Mesothelial cell of epicardium (in vitro differentiated cells): ENCODE measurements at regions not wholly inside any gene's neighbourhood (a gene's known extent, or its start where the extent isn't known, plus 50 kb on each side); places are given as distances from the start of the nearest gene placed in this dataset.

Experiments used
- DNase-seq, 2 experiments: peaks; one replicate each; pipeline ENCODE4 v3.0.0; 2021; ENCODE audit warnings: low spot score in 2 of 2; ENCODE audit not compliant: unreplicated experiment in 2 of 2
- H3K27ac Mint-ChIP-seq: 2 replicates; pipeline ENCODE4 v1.8.0; 2021; ENCODE audit warnings: mixed read lengths
- H3K27me3 Mint-ChIP-seq: 2 replicates; pipeline ENCODE4 v1.8.0; 2021; ENCODE audit warnings: low read depth, mixed read lengths
- H3K36me3 Mint-ChIP-seq: 2 replicates; pipeline ENCODE4 v1.8.0; 2021; ENCODE audit warnings: mixed read lengths
- H3K4me1 Mint-ChIP-seq: 2 replicates; pipeline ENCODE4 v1.8.0; 2021; ENCODE audit warnings: mixed read lengths
- H3K4me3 Mint-ChIP-seq: 2 replicates; pipeline ENCODE4 v1.8.0; 2021; ENCODE audit warnings: mild to moderate bottlenecking, moderate library complexity, mixed read lengths
- H3K9me3 Mint-ChIP-seq: 2 replicates; pipeline ENCODE4 v1.8.0; 2021; ENCODE audit warnings: mixed read lengths
- TF ChIP-seq, protein P1 (sequence below): fragments of 200-600 bp; sonication (generic); IDR thresholded peaks from one replicate; pipeline ENCODE4 v1.5.0; 2021; ENCODE audit warnings: antibody characterized with exemption; ENCODE audit not compliant: unreplicated experiment

DNA sequence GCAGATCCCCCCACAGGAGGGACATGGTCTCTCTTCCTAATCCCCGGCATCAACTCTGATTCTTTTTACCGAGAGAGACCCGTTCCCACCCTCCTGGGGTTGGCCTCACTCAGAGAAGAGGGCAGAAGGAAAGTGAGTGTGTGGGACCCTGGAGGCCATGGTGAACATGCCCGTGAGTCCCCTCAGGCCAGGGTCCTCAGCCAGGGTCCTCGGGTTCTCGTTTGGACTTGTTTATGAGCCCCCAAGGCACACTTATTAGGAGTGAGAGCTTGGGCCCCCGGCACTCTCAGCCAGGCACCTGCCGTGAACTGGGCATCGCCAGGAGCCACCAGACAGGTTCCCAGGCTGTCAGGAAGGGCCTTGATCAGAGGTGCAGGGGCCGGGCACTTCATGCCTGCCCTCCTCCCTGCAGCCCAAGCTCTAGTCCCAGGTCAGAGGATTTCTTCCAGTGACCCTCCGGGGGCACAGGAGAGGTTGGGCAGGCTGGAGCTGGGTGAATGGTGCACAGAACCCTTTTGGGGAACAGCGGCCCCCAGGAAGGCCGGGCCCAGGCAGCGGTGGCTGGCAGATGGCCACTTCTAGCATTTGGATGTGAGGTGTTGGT is 122.6 kb downstream of the CRYAA start:
- DNase-seq, result no peak
- peaks cover 1% of the 10 kb centered on the region for H3K4me1 Mint-ChIP-seq
- no peak overlapping the region for H3K27ac Mint-ChIP-seq
- H3K27me3 Mint-ChIP-seq, result no peaks in the 10 kb centered on the region
- peaks cover 6% of the 10 kb centered on the region for H3K9me3 Mint-ChIP-seq
- no peaks in the 10 kb centered on the region for H3K36me3 Mint-ChIP-seq
- TF ChIP-seq, protein P1, sequence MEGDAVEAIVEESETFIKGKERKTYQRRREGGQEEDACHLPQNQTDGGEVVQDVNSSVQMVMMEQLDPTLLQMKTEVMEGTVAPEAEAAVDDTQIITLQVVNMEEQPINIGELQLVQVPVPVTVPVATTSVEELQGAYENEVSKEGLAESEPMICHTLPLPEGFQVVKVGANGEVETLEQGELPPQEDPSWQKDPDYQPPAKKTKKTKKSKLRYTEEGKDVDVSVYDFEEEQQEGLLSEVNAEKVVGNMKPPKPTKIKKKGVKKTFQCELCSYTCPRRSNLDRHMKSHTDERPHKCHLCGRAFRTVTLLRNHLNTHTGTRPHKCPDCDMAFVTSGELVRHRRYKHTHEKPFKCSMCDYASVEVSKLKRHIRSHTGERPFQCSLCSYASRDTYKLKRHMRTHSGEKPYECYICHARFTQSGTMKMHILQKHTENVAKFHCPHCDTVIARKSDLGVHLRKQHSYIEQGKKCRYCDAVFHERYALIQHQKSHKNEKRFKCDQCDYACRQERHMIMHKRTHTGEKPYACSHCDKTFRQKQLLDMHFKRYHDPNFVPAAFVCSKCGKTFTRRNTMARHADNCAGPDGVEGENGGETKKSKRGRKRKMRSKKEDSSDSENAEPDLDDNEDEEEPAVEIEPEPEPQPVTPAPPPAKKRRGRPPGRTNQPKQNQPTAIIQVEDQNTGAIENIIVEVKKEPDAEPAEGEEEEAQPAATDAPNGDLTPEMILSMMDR, result no peak
- H3K4me3 Mint-ChIP-seq, result no peak overlapping the region

- Mint-ChIP-seq H3K4me3 (no peak overlapping the region), H3K4me1 (peaks cover 1% of the 10 kb centered on the region), H3K36me3 (no peaks in the 10 kb centered on the region), H3K27me3 (no peaks in the 10 kb centered on the region), H3K27ac (no peak overlapping the region), H3K9me3 (peaks cover 5% of the 10 kb centered on the region)
- TF ChIP-seq, protein P1, result no peak
- no peak for DNase-seq
These were observed 121.9 kb downstream of the CRYAA start for GRCh38 chr21:43290421-43291346.

DNA sequence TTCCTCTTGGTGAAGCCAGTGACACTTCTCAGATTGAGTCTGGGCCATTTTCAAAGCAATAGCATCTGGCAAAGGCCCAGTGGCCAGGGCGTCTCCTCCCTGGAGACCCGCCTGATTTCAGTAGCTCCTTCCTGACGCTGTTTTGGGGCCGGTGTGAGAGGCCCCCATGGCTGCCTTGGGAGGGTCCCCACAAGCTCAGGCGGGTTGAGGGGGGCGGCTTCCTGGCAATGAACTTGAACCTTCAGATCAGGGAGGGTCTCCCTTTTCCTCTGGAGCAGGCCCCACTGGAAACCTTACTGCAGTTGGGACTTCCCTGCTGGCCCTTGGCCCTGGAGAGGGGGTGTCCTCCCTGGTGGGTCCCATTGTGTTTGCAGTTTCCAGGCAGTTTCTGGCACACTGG is 121.2 kb downstream of the CRYAA start:
- H3K27ac Mint-ChIP-seq, result no peak overlapping the region
- H3K36me3 Mint-ChIP-seq, result no peaks in the 10 kb centered on the region
- H3K4me3 Mint-ChIP-seq, result no peak overlapping the region
- no peak for DNase-seq
- no peaks in the 10 kb centered on the region for H3K9me3 Mint-ChIP-seq
- no peaks in the 10 kb centered on the region for H3K27me3 Mint-ChIP-seq
- peaks cover 1% of the 10 kb centered on the region for H3K4me1 Mint-ChIP-seq
- TF ChIP-seq, protein P1, result no peak

- TF ChIP-seq, protein P1, result no peak
- Mint-ChIP-seq H3K4me3 (no peak overlapping the region), H3K36me3 (no peaks in the 10 kb centered on the region), H3K27me3 (no peaks in the 10 kb centered on the region), H3K27ac (no peak overlapping the region), H3K4me1 (peaks cover 1% of the 10 kb centered on the region), H3K9me3 (no peaks in the 10 kb centered on the region)
- no peak for DNase-seq
These were observed 120.6 kb downstream of the CRYAA start for GRCh38 chr21:43289442-43289841.

GRCh38 chr21:43287795-43288755 is 119.3 kb downstream of the CRYAA start:
- H3K9me3 Mint-ChIP-seq, result no peaks in the 10 kb centered on the region
- peaks cover 1% of the 10 kb centered on the region for H3K4me1 Mint-ChIP-seq
- no peak for DNase-seq
- H3K36me3 Mint-ChIP-seq, result no peaks in the 10 kb centered on the region
- H3K4me3 Mint-ChIP-seq, result no peak overlapping the region
- H3K27ac Mint-ChIP-seq, result no peak overlapping the region
- H3K27me3 Mint-ChIP-seq, result no peaks in the 10 kb centered on the region
- TF ChIP-seq, protein P1, result no peak
